ENCODE measurements at regions not wholly inside any gene's neighbourhood (a gene's known extent, or its start where the extent isn't known, plus 50 kb on each side); places are given as distances from the start of the nearest gene placed in this dataset.

DNA sequence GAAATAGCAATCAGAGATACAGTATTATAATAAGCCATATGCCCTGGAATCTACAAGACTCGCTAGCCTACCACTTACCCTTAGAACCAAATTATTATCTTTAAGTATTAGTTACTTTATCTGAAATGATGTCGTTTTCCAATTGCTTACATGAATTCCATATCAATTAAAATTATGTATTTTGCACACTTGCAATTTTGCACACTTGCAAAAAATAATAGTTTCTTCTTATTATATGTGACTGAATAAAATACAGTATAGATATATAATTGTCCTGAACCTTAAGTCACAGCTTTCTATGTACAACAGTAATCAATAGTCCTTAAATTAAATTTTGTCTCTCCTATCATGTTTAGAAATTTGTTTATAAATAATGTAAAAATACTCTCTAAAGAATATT lies 2095.1 kb downstream of the NCAM2 start:
- no peak overlapping the region for H4K5ac ChIP-seq (ENCODE audit: insufficient read length, low read depth, low read length)
- no peak overlapping the region for H4K91ac ChIP-seq (replicated peaks; ENCODE audit: insufficient read length, low read length)
- no peak overlapping the region for H2BK5ac ChIP-seq (ENCODE audit: low read depth, low read length)
- no peak overlapping the region for H3K4ac ChIP-seq (replicated peaks; ENCODE audit: insufficient read length, low read depth, low read length)
- no peak overlapping the region for H3K4me2 ChIP-seq (ENCODE audit: insufficient read depth in 1 of 2, low read depth in 2 of 2, low read length in 2 of 2)
- no peak overlapping the region for H3K4me3 ChIP-seq (ENCODE audit: extremely low read depth in 1 of 4, insufficient read depth in 2 of 4, low read depth in 3 of 4, low read length in 4 of 4)
- H3K36me3 ChIP-seq (ENCODE audit: control insufficient read depth in 2 of 4, insufficient read depth in 4 of 4, low read length in 3 of 4): 0 out of 8 replicates have a peak, but pooled peaks cover 0 to 3% (median 0%) of the 10 kb centered on the region in 4 experiments
- H2BK120ac ChIP-seq (replicated peaks; ENCODE audit: low read depth, low read length): no peak overlapping the region
- no peak overlapping the region for H3K56ac ChIP-seq (replicated peaks; ENCODE audit: insufficient read length, low read depth, low read length)
- WGBS, 2 experiments (ENCODE audit: extremely low coverage in 1 of 2, insufficient coverage in 1 of 2, insufficient read length in 1 of 2, insufficient replicate concordance in 2 of 2, low coverage in 1 of 2, low lambda C conversion rate in 2 of 2, missing lambda C conversion rate in 1 of 2): 91% methylated on average over 2 of the region's 2 CpGs; no CpG with 5 or more reads in 1 of the 2 experiments
- FAIRE-seq (no peak), DNase-seq (ENCODE audit: low read depth in 1 of 2, low spot score in 2 of 2) (no peak)
- no peak overlapping the region for H2BK20ac ChIP-seq (ENCODE audit: low read length)
- no peak overlapping the region for H3K9ac ChIP-seq (replicated peaks in 1 of 4; ENCODE audit: extremely low read depth in 1 of 4, low read depth in 3 of 4, low read length in 3 of 4)
- no peak overlapping the region for H3K27ac ChIP-seq (ENCODE audit: low read depth, low read length)
- H3K9me3 ChIP-seq (ENCODE audit: insufficient read depth in 2 of 2, low read depth in 1 of 2, low read length in 1 of 2): no peaks in the 10 kb centered on the region; a peak in 2 of 4 replicates
- H3K18ac ChIP-seq (ENCODE audit: extremely low read depth, low read length): no peak overlapping the region
- H3K23ac ChIP-seq (ENCODE audit: insufficient read length): no peak overlapping the region
- no peaks in the 10 kb centered on the region for H3K27me3 ChIP-seq (replicated peaks in 1 of 4; ENCODE audit: control insufficient read depth in 3 of 4, extremely low read depth in 1 of 4, insufficient read depth in 3 of 4, low read length in 3 of 4)
- no peak overlapping the region for H2BK15ac ChIP-seq (ENCODE audit: low read length)
- H4K8ac ChIP-seq (ENCODE audit: extremely low read depth, insufficient read depth, low read length): no peak overlapping the region
- no peaks in the 10 kb centered on the region for H3K23me2 ChIP-seq (ENCODE audit: low read depth, low read length)
- no peak overlapping the region for H2BK12ac ChIP-seq (ENCODE audit: low read depth, low read length)
- H3K14ac ChIP-seq (ENCODE audit: insufficient read length): no peak overlapping the region
- CTCF ChIA-PET (ENCODE audit: partially characterized antibody): no interaction called here
- no peaks in the 10 kb centered on the region for H3K4me1 ChIP-seq (replicated peaks in 1 of 4; ENCODE audit: control insufficient read depth in 3 of 4, insufficient read depth in 4 of 4, low read length in 3 of 4)
- no peaks in the 10 kb centered on the region for H3K79me1 ChIP-seq (ENCODE audit: low read depth, low read length)
- no peak overlapping the region for H2AK5ac ChIP-seq (ENCODE audit: low read depth, low read length)
- H4K20me1 ChIP-seq (replicated peaks in 1 of 2; ENCODE audit: control insufficient read depth in 1 of 2, insufficient read depth in 2 of 2, low read length in 2 of 2): no peaks in the 10 kb centered on the region
- H3K79me2 ChIP-seq (ENCODE audit: control insufficient read depth in 1 of 2, insufficient read depth in 2 of 2, low read length in 2 of 2): no peaks in the 10 kb centered on the region
- POLR2A ChIA-PET (ENCODE audit: partially characterized antibody): no interaction called here
- H2AFZ ChIP-seq (ENCODE audit: low read length): no peak overlapping the region
- TF ChIP-seq RBBP5 (IDR thresholded peaks at IDR 0.05; ENCODE audit: borderline replicate concordance, low read depth, low read length) (no peak), EP300 (IDR thresholded peaks at IDR 0.05; ENCODE audit: borderline replicate concordance in 1 of 2, low read depth in 2 of 2, low read length in 2 of 2) (no peak), SIRT6 (IDR thresholded peaks at IDR 0.05; ENCODE audit: low read length) (no peak)

Measured in H1 (cell line).